HG02973 (cell line): ENCODE measurements at regions not wholly inside any gene's neighbourhood (a gene's known extent, or its start where the extent isn't known, plus 50 kb on each side); places are given as distances from the start of the nearest gene placed in this dataset.

Experiments used
- ATAC-seq: cut with Tn5 transposase; IDR thresholded peaks from one replicate; pipeline ENCODE4 v1.9.1; 2021; ENCODE audit warnings: moderate library complexity; ENCODE audit not compliant: unreplicated experiment

- no peak for ATAC-seq
Measured at GRCh38 chr5:167595196-167595595, 696.2 kb upstream of the WWC1 start.

GRCh38 chr5:167598166-167598565, 693.3 kb upstream of the WWC1 start:
- ATAC-seq: no peak

DNA sequence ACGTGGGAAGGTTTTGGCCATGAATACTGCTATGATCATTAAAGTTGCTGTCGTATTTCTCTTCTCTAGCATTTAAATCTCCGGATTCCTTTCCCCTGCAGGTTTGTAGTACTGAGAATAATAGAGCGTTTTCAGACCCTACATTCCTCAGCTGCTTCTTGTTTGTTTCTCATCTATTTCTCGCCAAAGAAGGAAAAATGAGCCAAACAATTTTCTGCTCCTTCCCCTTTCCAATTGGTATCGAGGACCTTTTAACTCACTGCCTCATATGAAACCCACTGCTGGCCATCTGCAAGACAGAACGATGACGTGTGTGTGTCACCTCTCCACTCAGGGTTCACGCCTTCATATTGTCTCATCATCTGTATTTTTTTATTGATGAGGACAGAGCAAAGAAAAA, 689.4 kb upstream of the WWC1 start:
- ATAC-seq: no peak

GRCh38 chr5:167603135-167603534, 688.3 kb upstream of the WWC1 start:
- no peak for ATAC-seq

DNA sequence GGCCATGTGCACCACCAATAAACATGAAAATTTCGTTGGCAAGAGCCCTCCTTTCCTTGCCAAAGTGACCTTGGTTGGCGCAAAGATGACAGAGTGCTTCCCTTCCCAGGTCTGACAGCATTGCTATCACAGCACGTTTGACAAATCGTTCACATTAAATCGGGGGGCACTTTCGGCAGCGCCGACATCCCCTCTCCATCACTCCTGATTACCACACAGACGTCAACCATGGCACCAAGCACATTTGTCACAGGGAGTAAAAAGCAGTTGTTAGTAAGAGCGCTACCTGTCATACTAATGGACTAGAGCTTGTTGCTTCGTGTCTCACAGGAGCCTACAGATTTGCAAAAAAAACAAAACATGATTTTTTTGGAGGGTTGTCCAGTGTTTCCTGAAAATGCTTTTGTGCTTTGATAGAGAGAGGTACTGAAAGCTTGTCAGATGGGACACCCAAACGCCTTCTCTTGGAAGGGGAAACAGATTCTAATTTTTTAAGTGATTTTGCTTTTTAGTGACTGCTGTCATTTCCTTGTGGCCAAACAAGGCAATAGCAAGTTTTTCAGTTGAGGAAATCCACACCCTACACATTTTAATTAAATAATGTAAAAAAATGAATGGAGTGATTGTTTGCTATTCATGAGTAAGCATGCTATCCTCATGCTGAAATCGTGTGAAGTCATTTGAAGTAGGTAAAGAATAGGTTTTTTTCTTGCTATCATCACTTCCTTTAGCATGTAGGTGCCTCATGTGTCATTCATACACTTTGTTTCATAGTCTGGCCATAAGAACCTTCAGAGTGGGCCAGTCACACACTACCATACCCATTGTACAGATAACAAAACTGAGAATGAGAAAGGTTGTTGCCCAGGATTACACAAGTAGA, 682.8 kb upstream of the WWC1 start:
- ATAC-seq: no peak

GRCh38 chr5:167614294-167615021, 677.0 kb upstream of the WWC1 start:
- no peak for ATAC-seq

DNA sequence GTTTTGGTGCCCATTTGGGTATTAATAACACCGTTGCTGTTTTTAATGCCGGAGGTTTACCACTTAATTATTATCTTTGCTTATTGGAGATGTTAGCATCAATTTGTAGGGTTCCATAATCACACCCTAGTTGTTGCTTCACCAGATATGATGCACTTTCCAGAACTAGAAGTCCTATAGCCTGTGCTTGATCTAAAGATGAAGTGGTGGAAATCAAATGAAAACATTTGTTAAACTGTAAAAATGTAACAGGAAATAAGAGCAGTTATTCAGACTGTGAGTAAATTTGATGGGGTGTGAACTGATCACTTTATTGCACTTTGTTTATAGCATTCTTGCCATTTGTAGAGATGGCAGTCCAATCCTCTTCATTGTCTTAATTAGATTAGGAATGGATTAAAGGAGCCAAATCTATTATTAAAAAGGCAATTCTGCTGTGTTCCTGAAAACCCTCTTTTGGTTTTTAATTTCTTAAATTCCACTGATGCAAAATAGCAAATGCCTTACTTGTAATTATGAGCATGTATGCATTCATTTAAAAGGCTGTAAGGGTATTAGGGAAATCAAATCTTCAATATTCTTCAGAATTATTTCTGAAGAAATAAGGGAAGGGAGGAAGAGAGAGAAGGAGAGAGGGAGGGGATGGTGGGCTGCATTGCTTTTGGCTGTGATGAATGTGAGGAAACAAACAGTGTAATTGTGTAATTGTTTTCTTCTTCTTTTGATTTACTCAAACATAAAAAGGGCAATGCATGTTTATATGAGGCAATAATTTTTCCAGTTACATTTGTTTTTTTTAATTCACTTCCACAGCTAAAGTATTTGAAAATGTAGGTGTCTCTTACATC, 675.2 kb upstream of the WWC1 start:
- ATAC-seq: no peak

DNA sequence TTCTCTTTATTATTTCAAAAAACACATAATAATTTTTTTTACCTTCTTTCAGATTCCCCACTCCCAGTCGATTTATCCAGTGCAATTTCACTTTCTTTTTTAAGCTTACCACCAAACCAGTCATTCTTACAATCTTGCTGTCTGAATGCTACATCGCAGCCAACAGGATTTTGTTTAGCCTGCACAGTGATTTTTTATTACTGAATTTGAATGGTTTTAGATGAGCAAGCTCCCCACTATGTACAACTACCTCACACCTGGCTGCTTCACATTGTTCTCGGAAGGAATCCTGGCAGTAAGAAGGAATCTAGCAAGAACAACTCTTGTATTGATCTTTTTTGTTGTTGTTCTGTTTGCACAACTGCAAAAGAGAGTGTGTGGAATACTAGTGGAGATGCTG, 668.1 kb upstream of the WWC1 start:
- no peak for ATAC-seq

DNA sequence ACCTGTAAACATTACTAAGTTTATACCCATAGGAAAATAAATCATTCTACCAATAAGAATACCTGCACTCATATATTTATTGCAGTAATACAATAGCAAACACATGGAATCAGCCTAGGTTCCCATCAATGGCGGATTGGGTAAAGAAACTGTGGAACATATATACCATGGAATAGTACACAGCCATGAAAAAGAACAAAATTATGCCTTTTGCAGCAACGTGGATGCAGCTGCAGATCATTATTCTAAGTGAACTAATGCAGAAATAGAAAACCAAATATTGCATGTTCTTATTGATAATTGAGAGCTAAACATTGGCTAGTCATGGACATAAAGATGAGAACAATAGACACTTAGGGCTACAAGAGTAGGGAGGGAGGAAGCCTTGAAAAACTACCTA, 667.4 kb upstream of the WWC1 start:
- no peak for ATAC-seq

GRCh38 chr5:167626341-167627123, 664.9 kb upstream of the WWC1 start:
- ATAC-seq: no peak

GRCh38 chr5:167629634-167630033, 661.8 kb upstream of the WWC1 start:
- ATAC-seq: no peak

- no peak for ATAC-seq
Measured at GRCh38 chr5:167631191-167631590, 660.3 kb upstream of the WWC1 start.

DNA sequence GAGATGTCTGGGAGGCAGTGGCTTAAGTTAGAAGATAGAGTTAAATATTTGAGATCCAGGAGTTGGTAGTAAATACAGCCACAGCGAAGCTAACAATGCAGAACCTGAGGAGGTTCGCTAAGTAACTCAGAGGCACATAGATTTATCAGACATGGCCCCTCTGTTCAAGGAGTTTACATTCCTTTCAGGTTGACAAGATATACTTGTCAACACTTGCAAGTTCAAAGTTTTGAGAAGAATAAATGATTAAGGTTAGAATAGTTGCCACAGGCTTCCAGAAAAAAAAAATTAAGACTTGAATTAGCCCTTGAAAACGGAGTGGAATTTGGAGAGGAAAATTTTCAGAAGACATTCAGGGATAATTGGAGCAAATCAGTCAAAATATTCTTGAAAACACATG, 658.3 kb upstream of the WWC1 start:
- no peak for ATAC-seq

- no peak for ATAC-seq
Measured at GRCh38 chr5:167633931-167634341, 657.5 kb upstream of the WWC1 start.

- ATAC-seq: no peak
Measured at GRCh38 chr5:167634432-167634831, 657.0 kb upstream of the WWC1 start.

DNA sequence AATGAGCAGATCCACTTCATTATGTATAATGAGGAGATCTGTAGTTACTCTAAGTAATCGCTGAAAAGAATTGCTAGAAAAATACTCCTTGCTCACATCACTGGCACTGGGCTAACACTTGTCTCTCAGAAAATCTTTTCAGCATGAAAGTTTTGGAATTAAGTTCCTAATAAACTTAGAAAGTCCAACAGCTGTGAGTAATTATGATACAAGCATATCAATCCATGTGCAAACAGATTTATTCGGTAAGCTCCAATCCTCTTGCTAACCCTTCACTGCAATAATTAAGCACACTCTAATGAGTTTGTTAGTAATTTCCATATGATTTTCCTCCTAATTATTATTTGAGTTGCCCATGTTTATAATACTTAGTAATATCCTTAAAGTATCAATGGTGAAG, 652.6 kb upstream of the WWC1 start:
- no peak for ATAC-seq

DNA sequence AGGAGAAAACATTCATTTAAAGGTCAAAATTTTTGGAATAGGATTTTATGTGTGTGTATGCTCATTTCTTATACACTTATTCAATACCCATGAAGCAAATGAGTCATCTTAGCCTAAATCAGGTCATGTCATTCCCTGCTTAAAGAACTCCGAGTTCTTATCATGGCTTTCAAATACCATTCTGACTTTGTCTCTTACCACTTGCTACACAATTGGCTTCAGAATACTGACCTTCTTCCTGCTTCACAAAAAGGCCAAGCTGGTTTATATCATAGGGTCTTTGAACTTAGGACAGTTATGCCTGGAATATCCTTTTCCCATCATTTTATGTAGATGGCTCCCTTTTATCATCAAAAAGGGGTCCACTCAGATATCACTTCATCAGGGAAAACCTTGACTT, 652.2 kb upstream of the WWC1 start:
- ATAC-seq: no peak

DNA sequence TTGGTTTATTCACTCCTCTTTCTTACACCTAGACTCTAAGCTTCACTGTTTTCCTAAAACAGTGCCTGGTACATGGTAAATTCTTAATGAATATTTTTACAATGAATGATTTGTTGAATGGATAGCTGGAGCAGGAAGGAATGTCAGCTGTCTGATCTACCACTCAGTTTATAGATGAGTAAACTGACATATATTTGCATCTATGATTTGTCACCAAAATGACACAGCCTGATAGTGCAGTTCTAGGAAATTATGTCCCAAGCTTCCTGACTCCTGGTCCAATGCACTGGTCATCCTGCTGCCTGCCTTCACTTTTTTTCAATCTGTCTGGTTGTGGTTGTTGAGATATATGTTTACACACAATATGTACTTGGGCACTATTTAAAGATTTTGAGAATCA, 651.7 kb upstream of the WWC1 start:
- ATAC-seq: no peak

DNA sequence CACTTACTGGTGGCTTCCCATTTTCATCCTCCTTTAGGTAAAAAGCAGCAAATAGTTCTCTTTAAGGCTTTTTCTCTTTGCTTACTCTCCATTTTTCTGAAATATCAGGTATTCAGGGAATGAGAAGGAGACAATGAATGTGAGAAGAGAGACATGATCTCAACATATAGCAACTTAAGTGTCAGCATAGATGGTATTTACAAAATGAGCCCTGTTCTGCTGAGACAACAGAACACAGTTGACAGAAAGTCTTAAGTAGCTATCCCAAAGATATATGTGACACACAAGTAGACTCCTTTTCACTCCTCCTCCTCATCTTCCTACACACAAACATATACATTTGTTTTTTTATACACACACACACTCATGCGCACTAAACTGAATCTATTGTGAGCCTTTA, 649.3 kb upstream of the WWC1 start:
- ATAC-seq: no peak

DNA sequence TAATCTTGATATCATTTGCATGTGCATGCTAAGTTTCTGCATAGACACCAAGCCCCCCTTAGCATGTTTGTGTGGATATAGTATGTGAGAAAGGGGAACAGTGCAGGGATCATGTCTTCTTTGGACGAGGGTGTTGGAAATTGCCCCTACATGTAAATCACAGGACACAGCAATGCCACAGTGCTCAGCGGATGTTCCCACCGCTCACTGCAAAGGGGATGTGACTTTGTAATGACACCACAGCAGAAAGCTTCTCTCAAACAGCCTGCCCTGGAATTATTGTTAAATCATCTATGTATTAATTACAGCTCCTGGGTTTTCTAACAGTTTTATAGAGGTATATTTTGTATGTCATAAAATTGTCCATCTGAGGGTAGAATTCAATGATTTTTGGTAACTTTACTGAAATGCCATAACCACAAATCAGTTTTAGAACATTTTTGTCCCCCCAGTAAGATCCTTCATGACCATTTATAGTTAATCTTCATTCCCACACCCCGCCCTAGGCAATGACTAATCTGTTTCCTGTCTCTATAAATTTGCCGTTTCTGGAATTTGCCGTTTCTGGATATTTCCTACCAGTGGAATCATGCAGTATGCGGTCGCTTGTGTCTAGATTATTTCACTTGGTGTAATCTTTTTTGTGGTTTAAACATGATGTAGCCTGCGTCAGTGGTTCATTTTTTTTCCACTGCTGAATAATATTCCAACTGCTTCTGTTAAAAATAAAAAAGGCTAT, 648.5 kb upstream of the WWC1 start:
- ATAC-seq: no peak
